Osteoblast (primary cell): ENCODE measurements at regions not wholly inside any gene's neighbourhood (a gene's known extent, or its start where the extent isn't known, plus 50 kb on each side); places are given as distances from the start of the nearest gene placed in this dataset.

ENCODE experiments used
- DNase-seq: peaks from one replicate; pipeline ENCODE4 v3.0.0; 2011; ENCODE audit warnings: low spot score, mixed read lengths; ENCODE audit not compliant: insufficient read length; ENCODE audit errors: missing footprints
- H2AFZ ChIP-seq: 2 replicates; pipeline ENCODE4 v1.6.0; 2011; ENCODE audit warnings: mild to moderate bottlenecking, low read length
- H3K27ac ChIP-seq: 2 replicates; pipeline ENCODE4 v1.5.1; 2011; ENCODE audit warnings: mild to moderate bottlenecking, low read depth, low read length, moderate library complexity
- H3K27me3 ChIP-seq: 2 replicates; pipeline ENCODE4 v1.6.0; 2012; ENCODE audit warnings: mild to moderate bottlenecking, control low read depth, inconsistent platforms, low read length, moderate library complexity; ENCODE audit not compliant: insufficient read depth
- H3K36me3 ChIP-seq: 2 replicates; pipeline ENCODE4 v1.5.1; 2011; ENCODE audit warnings: mild to moderate bottlenecking, low read length, control low read depth, moderate library complexity; ENCODE audit not compliant: insufficient read depth
- H3K4me1 ChIP-seq: 2 replicates; pipeline ENCODE4 v1.5.1; 2011; ENCODE audit warnings: mild to moderate bottlenecking, low read length, control low read depth, moderate library complexity; ENCODE audit not compliant: insufficient read depth
- H3K4me2 ChIP-seq: 2 replicates; pipeline ENCODE4 v1.6.0; 2011; ENCODE audit warnings: mild to moderate bottlenecking, low read length; ENCODE audit not compliant: insufficient read depth
- H3K4me3 ChIP-seq: fragments of 200-600 bp; sonication (generic); 3 replicates; pipeline ENCODE4 v1.5.1; 2012; ENCODE audit warnings: mild to moderate bottlenecking, low read length, inconsistent platforms; ENCODE audit not compliant: insufficient read depth
- H3K79me2 ChIP-seq: 2 replicates; pipeline ENCODE4 v1.6.0; 2012; ENCODE audit warnings: mild to moderate bottlenecking, low read length, control low read depth, inconsistent platforms; ENCODE audit not compliant: insufficient read depth
- H3K9me3 ChIP-seq: 2 replicates; pipeline ENCODE4 v1.5.1; 2011; ENCODE audit warnings: low read depth, low read length, control low read depth
- H4K20me1 ChIP-seq: 2 replicates; pipeline ENCODE4 v1.6.0; 2012; ENCODE audit warnings: mild to moderate bottlenecking, low read length, control low read depth; ENCODE audit not compliant: insufficient read depth
- CTCF ChIP-seq: IDR thresholded peaks from 2 replicates; pipeline ENCODE4 v1.5.1; 2011; ENCODE audit warnings: mild to moderate bottlenecking, low read depth, low read length, moderate library complexity; ENCODE audit errors: extremely low read depth

GRCh38 chr17:79137789-79138165 lies 63.2 kb downstream of the ENGASE start:
- Histone ChIP-seq H2AFZ (no peak overlapping the region), H3K36me3 (no peaks in the 10 kb centered on the region), H4K20me1 (no peaks in the 10 kb centered on the region), H3K79me2 (no peaks in the 10 kb centered on the region), H3K4me2 (no peak overlapping the region), H3K4me3 (no peak overlapping the region), H3K9me3 (no peaks in the 10 kb centered on the region), H3K4me1 (no peaks in the 10 kb centered on the region), H3K27ac (no peak overlapping the region), H3K27me3 (peaks cover 18% of the 10 kb centered on the region)
- no peak for TF ChIP-seq CTCF
- no peak for DNase-seq

- peaks cover 13% of the 10 kb centered on the region for H3K27me3 ChIP-seq
- no peak overlapping the region for H2AFZ ChIP-seq
- DNase-seq: no peak
- no peaks in the 10 kb centered on the region for H4K20me1 ChIP-seq
- no peaks in the 10 kb centered on the region for H3K9me3 ChIP-seq
- no peak for TF ChIP-seq CTCF
- H3K36me3 ChIP-seq: no peaks in the 10 kb centered on the region
- no peak overlapping the region for H3K4me3 ChIP-seq
- H3K27ac ChIP-seq: no peak overlapping the region
- H3K79me2 ChIP-seq: no peaks in the 10 kb centered on the region
- H3K4me1 ChIP-seq: no peaks in the 10 kb centered on the region
- no peak overlapping the region for H3K4me2 ChIP-seq
Observed at GRCh38 chr17:79137015-79137788, 62.6 kb downstream of the ENGASE start.

- Histone ChIP-seq H3K27me3 (peaks cover 6% of the 10 kb centered on the region), H3K36me3 (no peaks in the 10 kb centered on the region), H4K20me1 (no peaks in the 10 kb centered on the region), H3K4me3 (no peak overlapping the region), H3K4me1 (no peaks in the 10 kb centered on the region), H2AFZ (no peak overlapping the region), H3K79me2 (no peaks in the 10 kb centered on the region), H3K4me2 (no peak overlapping the region), H3K27ac (no peak overlapping the region), H3K9me3 (no peaks in the 10 kb centered on the region)
- TF ChIP-seq CTCF: no peak
- DNase-seq: no peak
Observed at GRCh38 chr17:79136596-79136995, 62.0 kb downstream of the ENGASE start.
